Left lung (tissue), 4 donors: ENCODE measurements at regions not wholly inside any gene's neighbourhood (a gene's known extent, or its start where the extent isn't known, plus 50 kb on each side); places are given as distances from the start of the nearest gene placed in this dataset.

ENCODE experiments used
- ATAC-seq: fragments of 200-7000 bp; cut with Tn5 transposase; one replicate; pipeline ENCODE4 v1.9.1; 2020; ENCODE audit warnings: moderate library complexity
- DNase-seq, 4 donors: peaks; one replicate each; pipeline ENCODE4 v3.0.0-alpha.2; 2013 to 2020
- H3K27ac ChIP-seq, 2 donors: fragments of 200-600 bp; sonication (generic) in 1 of 2; one replicate each; pipeline versions ENCODE4 v1.5.0 to v1.8.0; 2020 to 2021
- H3K27me3 ChIP-seq, 2 donors: fragments of 200-600 bp; sonication (generic) in 1 of 2; one replicate each; pipeline versions ENCODE4 v1.5.0 to v1.8.0; 2020 to 2021
- H3K36me3 ChIP-seq, 2 donors: fragments of 200-600 bp; sonication (generic) in 1 of 2; one replicate each; pipeline versions ENCODE4 v1.5.0 to v1.8.0; 2020 to 2021
- H3K4me1 ChIP-seq, 2 donors: fragments of 200-600 bp; one replicate each; pipeline ENCODE4 v1.8.0; 2021
- H3K4me3 ChIP-seq, 2 donors: fragments of 200-600 bp; sonication (generic) in 1 of 2; one replicate each; pipeline versions ENCODE4 v1.5.0 to v1.8.0; 2020 to 2021; ENCODE audit warnings: mild to moderate bottlenecking in 1 of 2
- H3K9me3 ChIP-seq, 2 donors: fragments of 200-600 bp; sonication (generic) in 1 of 2; one replicate each; pipeline versions ENCODE4 v1.5.0 to v1.8.0; 2020 to 2021
- intact Hi-C, 2 donors: fragments of 100-400 bp; cut with DNase I; formaldehyde crosslinking; loops; one replicate each; pipeline versions ENCODE4 v1.11.2 to v1.14.2; 2022
- TF ChIP-seq, protein P1 (sequence below), 2 donors: fragments of 200-600 bp; sonication (generic) in 1 of 2; IDR thresholded peaks; one replicate each; pipeline versions ENCODE4 v1.5.0 to v1.8.0; 2021; ENCODE audit warnings: antibody characterized with exemption in 2 of 2
- donor health status: DM: no; HTN: yes; CAD: no.
- donor health status: DM: no; HTN: no; CAD: no.

DNA sequence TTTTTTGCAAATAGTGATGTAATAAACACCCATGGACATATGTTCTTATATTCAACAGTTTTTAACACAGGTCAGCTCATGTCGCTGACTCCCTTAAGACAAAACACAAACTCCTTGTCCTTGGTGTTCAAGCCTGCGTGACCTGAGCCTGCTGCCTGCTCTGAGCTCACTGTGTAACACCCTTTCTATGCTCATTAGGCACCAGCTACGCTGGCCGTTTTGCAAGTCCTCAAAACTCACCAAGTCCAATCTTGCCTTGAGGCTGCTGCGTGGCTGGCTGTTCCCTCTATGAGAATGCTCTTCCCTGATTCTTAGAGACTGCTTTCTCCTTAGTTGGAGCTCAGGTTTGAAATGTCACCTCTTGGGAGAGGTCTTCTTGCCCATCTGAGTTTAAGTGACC is 100.5 kb upstream of the GLI2 start:
- DNase-seq (no peak), ATAC-seq (no peak)
- TF ChIP-seq, protein P1, sequence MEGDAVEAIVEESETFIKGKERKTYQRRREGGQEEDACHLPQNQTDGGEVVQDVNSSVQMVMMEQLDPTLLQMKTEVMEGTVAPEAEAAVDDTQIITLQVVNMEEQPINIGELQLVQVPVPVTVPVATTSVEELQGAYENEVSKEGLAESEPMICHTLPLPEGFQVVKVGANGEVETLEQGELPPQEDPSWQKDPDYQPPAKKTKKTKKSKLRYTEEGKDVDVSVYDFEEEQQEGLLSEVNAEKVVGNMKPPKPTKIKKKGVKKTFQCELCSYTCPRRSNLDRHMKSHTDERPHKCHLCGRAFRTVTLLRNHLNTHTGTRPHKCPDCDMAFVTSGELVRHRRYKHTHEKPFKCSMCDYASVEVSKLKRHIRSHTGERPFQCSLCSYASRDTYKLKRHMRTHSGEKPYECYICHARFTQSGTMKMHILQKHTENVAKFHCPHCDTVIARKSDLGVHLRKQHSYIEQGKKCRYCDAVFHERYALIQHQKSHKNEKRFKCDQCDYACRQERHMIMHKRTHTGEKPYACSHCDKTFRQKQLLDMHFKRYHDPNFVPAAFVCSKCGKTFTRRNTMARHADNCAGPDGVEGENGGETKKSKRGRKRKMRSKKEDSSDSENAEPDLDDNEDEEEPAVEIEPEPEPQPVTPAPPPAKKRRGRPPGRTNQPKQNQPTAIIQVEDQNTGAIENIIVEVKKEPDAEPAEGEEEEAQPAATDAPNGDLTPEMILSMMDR (IDR thresholded peaks at IDR 0.05): no peak
- H3K27me3 ChIP-seq: no peaks in the 10 kb centered on the region
- H3K36me3 ChIP-seq: no peaks in the 10 kb centered on the region
- H3K9me3 ChIP-seq: no peaks in the 10 kb centered on the region
- no peak overlapping the region for H3K27ac ChIP-seq
- intact Hi-C loops: no loop called here
- no peaks in the 10 kb centered on the region for H3K4me1 ChIP-seq
- H3K4me3 ChIP-seq: no peak overlapping the region

DNA sequence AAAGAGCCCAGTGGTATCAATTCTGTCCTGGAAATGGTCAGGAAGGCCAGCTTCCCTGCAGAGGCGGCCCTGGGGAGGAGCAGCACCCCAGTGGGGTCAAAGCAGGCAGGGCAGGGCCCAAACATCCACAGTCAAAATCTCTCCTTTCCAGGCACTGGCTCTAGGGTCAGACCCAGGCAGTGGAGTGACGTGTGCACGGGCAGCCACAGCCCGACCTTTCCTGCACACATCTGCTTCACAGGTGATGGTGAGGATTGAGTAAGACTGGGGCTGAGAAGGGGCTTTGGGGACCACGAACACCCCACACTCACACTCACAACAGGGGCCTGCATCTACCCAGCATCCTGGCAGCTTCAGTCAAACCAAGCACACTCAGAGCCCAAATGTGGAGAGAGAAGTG is 97.8 kb upstream of the GLI2 start:
- no peaks in the 10 kb centered on the region for H3K36me3 ChIP-seq
- intact Hi-C loops: no loop called here
- no peaks in the 10 kb centered on the region for H3K4me1 ChIP-seq
- no peaks in the 10 kb centered on the region for H3K27me3 ChIP-seq
- DNase-seq (no peak), ATAC-seq (no peak)
- H3K4me3 ChIP-seq: no peak overlapping the region
- H3K27ac ChIP-seq: no peak overlapping the region
- TF ChIP-seq, protein P1 (IDR thresholded peaks at IDR 0.05): no peak
- H3K9me3 ChIP-seq: no peaks in the 10 kb centered on the region

DNA sequence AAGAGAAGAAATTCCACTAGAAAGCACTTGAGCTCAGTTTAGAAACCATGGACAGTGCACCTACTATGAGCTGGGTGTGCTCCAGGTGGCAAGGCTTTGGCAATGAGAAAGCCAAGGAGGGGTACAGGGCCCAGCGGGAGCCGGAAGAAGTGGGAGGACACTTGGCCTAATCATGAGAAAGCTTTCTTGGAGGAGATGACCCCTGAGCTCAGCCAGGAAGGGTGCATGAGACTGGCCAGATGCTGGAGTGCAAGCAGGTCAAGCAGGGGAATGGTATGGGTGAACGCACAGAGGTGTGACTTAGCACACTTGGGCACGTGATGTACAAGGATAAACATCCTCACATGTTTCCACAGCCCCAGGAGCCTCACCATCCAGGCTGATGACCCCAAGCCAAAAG is 97.2 kb upstream of the GLI2 start:
- ATAC-seq: no peak
- TF ChIP-seq, protein P1 (IDR thresholded peaks at IDR 0.05): no peak
- intact Hi-C loops: no loop called here
- Histone ChIP-seq H3K4me1 (no peaks in the 10 kb centered on the region), H3K27ac (no peak overlapping the region), H3K4me3 (no peak overlapping the region), H3K27me3 (no peaks in the 10 kb centered on the region), H3K36me3 (no peaks in the 10 kb centered on the region), H3K9me3 (no peaks in the 10 kb centered on the region)
- no peak for DNase-seq

DNA sequence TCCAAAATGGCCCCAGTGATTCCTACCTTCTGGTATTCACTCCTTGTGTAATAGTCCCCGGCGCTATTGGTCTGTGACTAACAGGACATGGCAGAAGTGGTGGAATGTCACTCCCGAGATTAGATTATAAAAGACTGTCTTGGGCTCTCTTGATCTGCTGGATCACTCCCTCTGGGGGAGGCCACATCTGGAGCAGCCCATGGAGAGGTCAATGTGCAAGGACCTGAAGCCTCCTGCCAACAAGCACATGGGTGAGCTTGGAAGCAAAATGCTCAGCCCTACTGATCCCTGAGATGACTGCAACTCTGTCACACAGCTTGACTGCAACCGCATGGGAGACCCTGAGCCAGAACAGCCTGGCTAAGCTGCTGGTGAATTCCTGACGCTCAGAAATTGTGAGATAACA is 94.3 kb upstream of the GLI2 start:
- no peaks in the 10 kb centered on the region for H3K36me3 ChIP-seq
- DNase-seq (no peak), ATAC-seq (no peak)
- TF ChIP-seq, protein P1 (IDR thresholded peaks at IDR 0.05): no peak
- intact Hi-C loops: no loop called here
- no peaks in the 10 kb centered on the region for H3K9me3 ChIP-seq
- H3K4me1 ChIP-seq: no peaks in the 10 kb centered on the region
- H3K4me3 ChIP-seq: no peak overlapping the region
- no peaks in the 10 kb centered on the region for H3K27me3 ChIP-seq
- H3K27ac ChIP-seq: no peak overlapping the region

DNA sequence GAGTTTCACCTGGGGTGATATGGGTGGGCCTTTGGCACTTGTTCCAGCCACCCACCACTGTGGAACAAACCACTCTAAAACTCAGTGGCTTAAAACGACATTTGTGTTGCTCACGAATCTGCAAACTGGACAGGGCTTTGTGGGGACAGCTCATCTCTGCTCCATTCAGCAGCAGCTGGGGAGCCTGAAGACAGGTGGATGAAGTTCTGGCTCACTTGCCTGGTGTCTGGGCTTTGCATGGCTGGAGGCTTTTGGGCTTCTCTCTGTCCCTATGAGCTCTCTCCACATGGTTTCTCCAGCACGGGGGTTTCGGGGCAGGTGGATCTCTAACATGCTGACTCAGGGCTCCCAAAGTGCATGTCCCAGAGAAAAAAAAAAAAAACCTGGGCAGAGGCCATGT is 93.0 kb upstream of the GLI2 start:
- no peaks in the 10 kb centered on the region for H3K4me1 ChIP-seq
- intact Hi-C loops: no loop called here
- no peaks in the 10 kb centered on the region for H3K9me3 ChIP-seq
- ATAC-seq: no peak
- DNase-seq: no peak
- TF ChIP-seq, protein P1 (IDR thresholded peaks at IDR 0.05): no peak
- no peaks in the 10 kb centered on the region for H3K27me3 ChIP-seq
- H3K27ac ChIP-seq: no peak overlapping the region
- H3K36me3 ChIP-seq: no peaks in the 10 kb centered on the region
- H3K4me3 ChIP-seq: no peak overlapping the region
